Panc1 (cell line): ENCODE measurements at regions not wholly inside any gene's neighbourhood (a gene's known extent, or its start where the extent isn't known, plus 50 kb on each side); places are given as distances from the start of the nearest gene placed in this dataset.

Experiments
- ATAC-seq: fragments of 200-7000 bp; cut with Tn5 transposase; 2 replicates; pipeline ENCODE4 v1.9.1; 2020; ENCODE audit warnings: mild to moderate bottlenecking, moderate library complexity
- BruUV-seq: library from RNA; stranded (reverse); fragments of 400-500 nt; replicated peaks from 2 replicates; lab custom pipeline; 2021; lab: Mats Ljungman, UMichigan
- CTCF ChIA-PET: fragments of 300-600 bp; sonication (Branson Sonifier 250); formaldehyde crosslinking; loops from one replicate; lab custom pipeline; 2022; ENCODE audit warnings: antibody characterized with exemption; lab: Charles Lee
- POLR2A ChIA-PET: fragments of 300-600 bp; sonication (Branson Sonifier 250); formaldehyde crosslinking; loops from one replicate; lab custom pipeline; 2022; ENCODE audit warnings: antibody characterized with exemption; lab: Charles Lee
- DNase-seq: peaks from one replicate; pipeline ENCODE4 v3.0.0-alpha.2; 2010; ENCODE audit warnings: low read depth, low spot score
- H3K27ac ChIP-seq: 2 replicates; pipeline ENCODE4 v1.5.1; 2011; ENCODE audit warnings: mild to moderate bottlenecking, low read length, inconsistent platforms
- H3K27me3 ChIP-seq: fragments of 200-500 bp; sonication (Bioruptor generic); 2 replicates; pipeline ENCODE4 v1.6.0; 2014; ENCODE audit warnings: low read length, inconsistent platforms; ENCODE audit not compliant: control insufficient read depth, insufficient read depth
- H3K36me3 ChIP-seq: fragments of 200-500 bp; sonication (Bioruptor generic); 2 replicates; pipeline ENCODE4 v1.5.1; 2014; ENCODE audit warnings: inconsistent platforms, mild to moderate bottlenecking, low read length, moderate library complexity; ENCODE audit not compliant: control insufficient read depth, insufficient read depth
- H3K4me1 ChIP-seq: 2 replicates; pipeline ENCODE4 v1.5.1; 2011; ENCODE audit warnings: inconsistent platforms, mild to moderate bottlenecking, low read length, moderate library complexity; ENCODE audit not compliant: control insufficient read depth, insufficient read depth
- H3K4me3 ChIP-seq, 2 experiments: 2 replicates each; pipeline ENCODE4 v1.5.1; 2011 to 2012; ENCODE audit warnings: low read depth in 2 of 2, low read length in 2 of 2, mild to moderate bottlenecking in 2 of 2, inconsistent platforms in 1 of 2, moderate library complexity in 1 of 2
- H3K9me3 ChIP-seq: fragments of 200-500 bp; sonication (Bioruptor generic); 2 replicates; pipeline ENCODE4 v1.5.1; 2014; ENCODE audit warnings: low read depth, mild to moderate bottlenecking, inconsistent platforms, low read length, moderate library complexity; ENCODE audit not compliant: control insufficient read depth, insufficient read depth
- POLR2AphosphoS5 ChIP-seq: IDR thresholded peaks from 2 replicates; pipeline ENCODE4 v1.6.1; 2012; ENCODE audit warnings: mild to moderate bottlenecking, low read depth, low read length, moderate library complexity
- SIN3A ChIP-seq: IDR thresholded peaks from 2 replicates; pipeline ENCODE4 v1.6.1; 2012; ENCODE audit warnings: low read depth, mild to moderate bottlenecking, low read length, moderate library complexity, borderline replicate concordance; ENCODE audit not compliant: insufficient read depth
- TCF7L2 ChIP-seq: IDR thresholded peaks from 2 replicates; pipeline ENCODE4 v1.6.1; 2011; ENCODE audit warnings: mild to moderate bottlenecking, low read depth, low read length, inconsistent platforms
- in situ Hi-C: cut with HindIII; loops from 2 replicates; pipeline ENCODE4 v1.10.0; 2016; ENCODE audit warnings: low sequenced_read_pairs, low pct_unique_long_range_greater_than_20kb
- intact Hi-C: fragments of 100-400 bp; cut with micrococcal nuclease; formaldehyde crosslinking; loops from one replicate; pipeline ENCODE4 v1.10.0; 2022; ENCODE audit not compliant: unreplicated experiment
- TF ChIP-seq, protein P1 (sequence below): fragments of 450-650 bp; IDR thresholded peaks from 2 replicates; pipeline ENCODE4 v1.5.1; 2017; ENCODE audit warnings: mild to moderate bottlenecking
- TF ChIP-seq, protein P2 (sequence below), 2 experiments: IDR thresholded peaks; 2 replicates each; pipeline ENCODE4 v1.6.1; 2011 to 2012; ENCODE audit warnings: low read depth in 2 of 2, control low read depth in 1 of 2, low read length in 1 of 2, mild to moderate bottlenecking in 1 of 2, moderate library complexity in 1 of 2; ENCODE audit not compliant: insufficient read depth in 1 of 2

DNA sequence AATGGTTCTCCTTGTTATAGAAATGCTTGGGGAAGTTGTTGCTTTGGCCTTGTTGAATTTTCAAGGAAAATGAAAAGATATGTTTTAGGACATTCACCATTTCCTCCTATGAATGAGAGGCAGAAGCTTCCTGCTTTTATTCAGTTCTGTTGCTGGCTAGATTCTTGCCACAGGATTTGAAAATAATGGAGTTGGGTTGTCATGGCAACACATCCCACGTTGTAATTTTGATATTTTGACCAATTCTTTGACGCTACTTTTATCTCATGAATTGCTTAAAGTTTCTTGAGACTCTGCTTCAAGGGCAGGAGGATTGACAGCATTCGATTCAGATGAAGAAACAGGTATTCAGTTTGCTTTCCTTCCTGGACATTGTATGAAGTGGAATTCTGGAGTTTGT, 331.5 kb downstream of the PRDM2 start:
- in situ Hi-C loops = no loop called here
- no peaks in the 10 kb centered on the region for H3K36me3 ChIP-seq
- TF ChIP-seq, protein P1, sequence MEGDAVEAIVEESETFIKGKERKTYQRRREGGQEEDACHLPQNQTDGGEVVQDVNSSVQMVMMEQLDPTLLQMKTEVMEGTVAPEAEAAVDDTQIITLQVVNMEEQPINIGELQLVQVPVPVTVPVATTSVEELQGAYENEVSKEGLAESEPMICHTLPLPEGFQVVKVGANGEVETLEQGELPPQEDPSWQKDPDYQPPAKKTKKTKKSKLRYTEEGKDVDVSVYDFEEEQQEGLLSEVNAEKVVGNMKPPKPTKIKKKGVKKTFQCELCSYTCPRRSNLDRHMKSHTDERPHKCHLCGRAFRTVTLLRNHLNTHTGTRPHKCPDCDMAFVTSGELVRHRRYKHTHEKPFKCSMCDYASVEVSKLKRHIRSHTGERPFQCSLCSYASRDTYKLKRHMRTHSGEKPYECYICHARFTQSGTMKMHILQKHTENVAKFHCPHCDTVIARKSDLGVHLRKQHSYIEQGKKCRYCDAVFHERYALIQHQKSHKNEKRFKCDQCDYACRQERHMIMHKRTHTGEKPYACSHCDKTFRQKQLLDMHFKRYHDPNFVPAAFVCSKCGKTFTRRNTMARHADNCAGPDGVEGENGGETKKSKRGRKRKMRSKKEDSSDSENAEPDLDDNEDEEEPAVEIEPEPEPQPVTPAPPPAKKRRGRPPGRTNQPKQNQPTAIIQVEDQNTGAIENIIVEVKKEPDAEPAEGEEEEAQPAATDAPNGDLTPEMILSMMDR = no peak
- TF ChIP-seq SIN3A = no peak
- TF ChIP-seq POLR2AphosphoS5 = no peak
- TF ChIP-seq, protein P2, sequence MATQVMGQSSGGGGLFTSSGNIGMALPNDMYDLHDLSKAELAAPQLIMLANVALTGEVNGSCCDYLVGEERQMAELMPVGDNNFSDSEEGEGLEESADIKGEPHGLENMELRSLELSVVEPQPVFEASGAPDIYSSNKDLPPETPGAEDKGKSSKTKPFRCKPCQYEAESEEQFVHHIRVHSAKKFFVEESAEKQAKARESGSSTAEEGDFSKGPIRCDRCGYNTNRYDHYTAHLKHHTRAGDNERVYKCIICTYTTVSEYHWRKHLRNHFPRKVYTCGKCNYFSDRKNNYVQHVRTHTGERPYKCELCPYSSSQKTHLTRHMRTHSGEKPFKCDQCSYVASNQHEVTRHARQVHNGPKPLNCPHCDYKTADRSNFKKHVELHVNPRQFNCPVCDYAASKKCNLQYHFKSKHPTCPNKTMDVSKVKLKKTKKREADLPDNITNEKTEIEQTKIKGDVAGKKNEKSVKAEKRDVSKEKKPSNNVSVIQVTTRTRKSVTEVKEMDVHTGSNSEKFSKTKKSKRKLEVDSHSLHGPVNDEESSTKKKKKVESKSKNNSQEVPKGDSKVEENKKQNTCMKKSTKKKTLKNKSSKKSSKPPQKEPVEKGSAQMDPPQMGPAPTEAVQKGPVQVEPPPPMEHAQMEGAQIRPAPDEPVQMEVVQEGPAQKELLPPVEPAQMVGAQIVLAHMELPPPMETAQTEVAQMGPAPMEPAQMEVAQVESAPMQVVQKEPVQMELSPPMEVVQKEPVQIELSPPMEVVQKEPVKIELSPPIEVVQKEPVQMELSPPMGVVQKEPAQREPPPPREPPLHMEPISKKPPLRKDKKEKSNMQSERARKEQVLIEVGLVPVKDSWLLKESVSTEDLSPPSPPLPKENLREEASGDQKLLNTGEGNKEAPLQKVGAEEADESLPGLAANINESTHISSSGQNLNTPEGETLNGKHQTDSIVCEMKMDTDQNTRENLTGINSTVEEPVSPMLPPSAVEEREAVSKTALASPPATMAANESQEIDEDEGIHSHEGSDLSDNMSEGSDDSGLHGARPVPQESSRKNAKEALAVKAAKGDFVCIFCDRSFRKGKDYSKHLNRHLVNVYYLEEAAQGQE (IDR thresholded peaks at IDR 0.05; ENCODE audit: insufficient read depth in 1 of 2, low read depth in 2 of 2, low read length in 1 of 2) = no peak
- TF ChIP-seq TCF7L2 = no peak
- ATAC-seq (no peak), DNase-seq (no peak)
- no peaks in the 10 kb centered on the region for H3K4me1 ChIP-seq
- no TSS peak for BruUV-seq
- no peaks in the 10 kb centered on the region for H3K9me3 ChIP-seq
- no peaks in the 10 kb centered on the region for H3K27me3 ChIP-seq
- no peak overlapping the region for H3K4me3 ChIP-seq
- intact Hi-C loops = no loop called here
- ChIA-PET CTCF (no interaction called here), POLR2A (no interaction called here)
- H3K27ac ChIP-seq = no peak overlapping the region

DNA sequence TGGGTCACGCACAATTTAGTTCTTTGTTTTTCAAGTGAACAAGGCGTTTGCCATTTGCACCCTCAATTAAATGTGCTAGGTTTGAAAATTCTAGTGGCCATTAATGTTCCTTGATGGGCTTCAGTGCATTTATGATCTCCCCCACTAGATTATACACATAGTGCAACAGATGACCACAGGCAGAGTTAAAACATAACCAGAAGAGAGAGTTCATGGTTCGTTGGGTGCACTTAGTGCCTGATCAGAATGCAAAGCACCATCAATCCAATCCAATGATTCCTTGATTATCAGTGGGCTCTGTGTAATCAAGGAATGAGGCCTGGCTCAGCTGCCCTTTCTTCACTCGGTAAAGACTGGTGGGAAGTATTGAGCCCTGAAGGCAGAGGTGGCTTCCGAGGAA, 334.5 kb downstream of the PRDM2 start:
- TF ChIP-seq SIN3A = no peak
- TF ChIP-seq POLR2AphosphoS5 = no peak
- TF ChIP-seq, protein P2 (IDR thresholded peaks at IDR 0.05; ENCODE audit: insufficient read depth in 1 of 2, low read depth in 2 of 2, low read length in 1 of 2) = no peak
- TF ChIP-seq, protein P1 = no peak
- TF ChIP-seq TCF7L2 = no peak
- no peaks in the 10 kb centered on the region for H3K36me3 ChIP-seq
- H3K9me3 ChIP-seq = no peaks in the 10 kb centered on the region
- ATAC-seq = no peak
- CTCF ChIA-PET = no interaction called here
- no peaks in the 10 kb centered on the region for H3K27me3 ChIP-seq
- no TSS peak for BruUV-seq
- H3K4me3 ChIP-seq = no peak overlapping the region
- intact Hi-C loops (no loop called here), in situ Hi-C loops (no loop called here)
- POLR2A ChIA-PET = no interaction called here
- H3K27ac ChIP-seq = no peak overlapping the region
- no peaks in the 10 kb centered on the region for H3K4me1 ChIP-seq
- no peak for DNase-seq
